Esophagus muscularis mucosa (tissue), 4 donors: ENCODE measurements at regions not wholly inside any gene's neighbourhood (a gene's known extent, or its start where the extent isn't known, plus 50 kb on each side); places are given as distances from the start of the nearest gene placed in this dataset.

ENCODE experiments used
- CTCF ChIP-seq, 3 experiments: fragments of 200-600 bp in 2 of 3; fragments of 450-650 bp in 1 of 3; sonication (generic) in 2 of 3; IDR thresholded peaks; one replicate each; pipeline ENCODE4 v1.5.1; 2017 to 2019; ENCODE audit warnings: antibody characterized with exemption in 3 of 3, mild to moderate bottlenecking in 2 of 3, moderate library complexity in 1 of 3
- EP300 ChIP-seq: sonication (generic); formaldehyde crosslinking; IDR thresholded peaks from one replicate; pipeline ENCODE4 v1.6.1; 2017; ENCODE audit warnings: antibody characterized with exemption
- POLR2A ChIP-seq: fragments of 450-650 bp; IDR thresholded peaks from one replicate; pipeline ENCODE4 v1.6.1; 2017; ENCODE audit warnings: antibody characterized with exemption, moderate library complexity, mild to moderate bottlenecking, low read depth
- POLR2AphosphoS5 ChIP-seq, 2 donors: sonication (generic); formaldehyde crosslinking; IDR thresholded peaks; one replicate each; pipeline ENCODE4 v1.6.1; 2017; ENCODE audit warnings: antibody characterized with exemption in 2 of 2

DNA sequence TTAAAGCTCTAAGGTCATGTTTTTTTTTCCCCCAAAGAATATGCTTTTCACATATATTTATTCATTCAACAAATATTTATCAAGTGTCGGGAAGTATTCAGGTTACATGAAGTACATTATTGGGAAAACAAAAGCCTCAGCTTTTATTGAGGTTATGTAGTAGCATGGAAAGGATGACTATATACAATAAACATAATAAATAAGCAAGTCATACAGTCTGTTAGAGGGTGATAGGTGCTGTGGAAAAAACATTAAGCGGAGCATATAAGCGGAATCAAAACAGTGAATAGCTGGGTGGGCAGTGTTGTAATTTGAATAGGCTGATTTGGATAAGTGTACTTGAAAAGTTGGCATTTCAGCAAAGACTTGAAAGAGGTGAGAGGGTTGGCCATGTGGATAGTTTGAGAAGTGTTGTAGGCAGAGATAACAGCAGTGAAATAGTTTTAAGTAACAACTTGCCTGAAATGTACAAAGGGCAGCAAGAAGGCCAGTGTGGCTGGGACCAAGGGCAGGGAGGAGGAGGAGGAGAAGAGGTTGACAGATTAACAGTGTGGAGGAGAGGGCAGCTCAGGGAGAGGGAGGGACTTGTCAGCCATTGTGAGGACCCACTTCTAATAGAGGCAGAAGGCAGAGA is 558.7 kb downstream of the SPRY1 start:
- TF ChIP-seq POLR2A (no peak), POLR2AphosphoS5 (IDR thresholded peaks at IDR 0.05) (no peak), CTCF (IDR thresholded peaks at IDR 0.05) (no peak), EP300 (no peak)
